Esophagus squamous epithelium (tissue), 4 donors: ENCODE measurements at regions not wholly inside any gene's neighbourhood (a gene's known extent, or its start where the extent isn't known, plus 50 kb on each side); places are given as distances from the start of the nearest gene placed in this dataset.

ENCODE experiments used
- POLR2A ChIP-seq, 4 donors: fragments of 450-650 bp; IDR thresholded peaks; one replicate each; pipeline ENCODE4 v1.6.1; 2017; ENCODE audit warnings: antibody characterized with exemption in 4 of 4, mild to moderate bottlenecking in 4 of 4, moderate library complexity in 3 of 4
- TF ChIP-seq, protein P1 (sequence below), 6 experiments: fragments of 450-650 bp in 4 of 6; fragments of 200-600 bp in 2 of 6; sonication (generic) in 2 of 6; IDR thresholded peaks; one replicate each; pipeline ENCODE4 v1.5.1; 2016 to 2019; ENCODE audit warnings: antibody characterized with exemption in 6 of 6, mild to moderate bottlenecking in 4 of 6, moderate library complexity in 4 of 6

DNA sequence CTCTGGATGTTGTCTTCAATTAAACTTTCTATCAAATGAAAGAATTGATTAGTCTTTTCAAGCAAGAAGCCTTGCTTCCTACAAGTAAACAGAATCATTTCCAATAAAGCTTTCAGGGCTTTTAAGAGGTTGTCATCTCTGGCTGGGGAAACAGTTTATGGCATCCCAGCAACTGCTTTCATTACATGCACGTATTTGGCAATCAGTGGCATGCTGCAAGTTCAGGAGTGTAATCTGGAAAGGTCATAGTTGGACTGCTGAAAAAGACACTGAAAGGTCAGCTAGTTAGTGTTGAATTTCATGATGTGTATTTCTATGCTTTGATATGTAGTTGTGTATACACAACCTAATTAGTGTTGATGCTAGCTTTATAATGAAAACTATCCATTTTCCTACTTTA lies 332.9 kb downstream of the DSC3 start:
- TF ChIP-seq, protein P1, sequence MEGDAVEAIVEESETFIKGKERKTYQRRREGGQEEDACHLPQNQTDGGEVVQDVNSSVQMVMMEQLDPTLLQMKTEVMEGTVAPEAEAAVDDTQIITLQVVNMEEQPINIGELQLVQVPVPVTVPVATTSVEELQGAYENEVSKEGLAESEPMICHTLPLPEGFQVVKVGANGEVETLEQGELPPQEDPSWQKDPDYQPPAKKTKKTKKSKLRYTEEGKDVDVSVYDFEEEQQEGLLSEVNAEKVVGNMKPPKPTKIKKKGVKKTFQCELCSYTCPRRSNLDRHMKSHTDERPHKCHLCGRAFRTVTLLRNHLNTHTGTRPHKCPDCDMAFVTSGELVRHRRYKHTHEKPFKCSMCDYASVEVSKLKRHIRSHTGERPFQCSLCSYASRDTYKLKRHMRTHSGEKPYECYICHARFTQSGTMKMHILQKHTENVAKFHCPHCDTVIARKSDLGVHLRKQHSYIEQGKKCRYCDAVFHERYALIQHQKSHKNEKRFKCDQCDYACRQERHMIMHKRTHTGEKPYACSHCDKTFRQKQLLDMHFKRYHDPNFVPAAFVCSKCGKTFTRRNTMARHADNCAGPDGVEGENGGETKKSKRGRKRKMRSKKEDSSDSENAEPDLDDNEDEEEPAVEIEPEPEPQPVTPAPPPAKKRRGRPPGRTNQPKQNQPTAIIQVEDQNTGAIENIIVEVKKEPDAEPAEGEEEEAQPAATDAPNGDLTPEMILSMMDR (IDR thresholded peaks at IDR 0.05), result no peak
- TF ChIP-seq POLR2A (IDR thresholded peaks at IDR 0.05), result no peak
